Right lobe of liver (tissue), 4 donors: ENCODE measurements at regions not wholly inside any gene's neighbourhood (a gene's known extent, or its start where the extent isn't known, plus 50 kb on each side); places are given as distances from the start of the nearest gene placed in this dataset.

Experiments used
- CTCF ChIP-seq, 4 donors: fragments of 200-600 bp in 3 of 4; fragments of 450-650 bp in 1 of 4; IDR thresholded peaks; one replicate each; pipeline versions ENCODE4 v1.5.1 to v1.8.0; 2016 to 2022; ENCODE audit warnings: antibody characterized with exemption in 4 of 4, mild to moderate bottlenecking in 2 of 4
- POLR2A ChIP-seq: fragments of 450-650 bp; IDR thresholded peaks from one replicate; pipeline ENCODE4 v1.6.1; 2017; ENCODE audit warnings: antibody characterized with exemption, mild to moderate bottlenecking
- donor health status: DM: no; HTN: no; CAD: no.
- donor health status: DM: no; HTN: no; CAD: no.
- donor health status: DM: no; HTN: yes; CAD: no.

DNA sequence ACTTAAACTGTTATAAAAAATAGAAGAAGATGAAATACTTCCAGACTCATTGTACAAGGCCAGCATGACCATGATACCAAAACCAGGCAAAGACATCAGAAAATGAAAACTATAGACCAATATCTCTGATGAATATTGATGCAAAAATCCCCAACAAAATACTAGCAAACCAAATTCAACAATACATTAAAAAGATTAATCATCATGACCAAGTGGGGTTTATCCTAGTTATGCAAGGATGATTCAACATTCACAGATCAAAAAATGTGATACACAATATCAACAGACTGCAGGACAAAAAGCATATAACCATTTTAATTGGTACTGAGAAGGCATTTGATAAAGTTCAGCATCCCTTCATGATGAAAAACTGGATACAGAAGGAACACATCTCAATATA, 824.5 kb upstream of the RAG2 start:
- no peak for TF ChIP-seq POLR2A
- TF ChIP-seq CTCF (IDR thresholded peaks at IDR 0.05), result no peak
